CD14-positive monocyte (primary cell): ENCODE measurements at regions not wholly inside any gene's neighbourhood (a gene's known extent, or its start where the extent isn't known, plus 50 kb on each side); places are given as distances from the start of the nearest gene placed in this dataset.
A peak's percentile ranks its signal among the peaks of the same experiment; 100 is the strongest.

Experiments used
- DNase-seq, 3 donors: peaks; one replicate each; pipeline ENCODE4 v3.0.0-alpha.2; 2011 to 2022
- H2AFZ ChIP-seq: 2 replicates; pipeline ENCODE4 v1.6.0; 2012; ENCODE audit warnings: mild to moderate bottlenecking, low read depth, low read length, inconsistent platforms; ENCODE audit not compliant: insufficient read depth, poor library complexity, severe bottlenecking
- H3K27ac ChIP-seq, 2 donors: 1 replicate in 1 of 2; 2 replicates in 1 of 2; pipeline ENCODE4 v1.5.1; 2012 to 2013; ENCODE audit warnings: low read length in 2 of 2, control low read depth in 1 of 2, inconsistent platforms in 1 of 2, low read depth in 1 of 2, mild to moderate bottlenecking in 1 of 2
- H3K27me3 ChIP-seq, 2 donors: one replicate each; pipeline versions ENCODE4 v1.6.0 to v1.6.1; 2011 to 2013; ENCODE audit warnings: low read length in 2 of 2; ENCODE audit not compliant: control insufficient read depth in 2 of 2, insufficient read depth in 2 of 2
- H3K36me3 ChIP-seq, 2 donors: replicated peaks in 1 of 2; 1 replicate in 1 of 2; 2 replicates in 1 of 2; pipeline versions ENCODE4 v1.5.1 to v1.6.1; 2012 to 2013; ENCODE audit warnings: low read length in 2 of 2, control low read depth in 1 of 2, inconsistent platforms in 1 of 2, mild to moderate bottlenecking in 1 of 2; ENCODE audit not compliant: insufficient read depth in 2 of 2, control insufficient read depth in 1 of 2
- H3K4me1 ChIP-seq, 2 donors: 1 replicate in 1 of 2; 2 replicates in 1 of 2; pipeline versions ENCODE4 v1.5.1 to v1.6.1; 2012 to 2013; ENCODE audit warnings: low read length in 2 of 2, control low read depth in 1 of 2, inconsistent platforms in 1 of 2, mild to moderate bottlenecking in 1 of 2, moderate library complexity in 1 of 2; ENCODE audit not compliant: insufficient read depth in 2 of 2, control insufficient read depth in 1 of 2
- H3K4me2 ChIP-seq: replicated peaks from 2 replicates; pipeline ENCODE3; 2012; ENCODE audit warnings: low read length, moderate library complexity, mild to moderate bottlenecking; ENCODE audit not compliant: poor library complexity, severe bottlenecking; ENCODE audit errors: extremely low read depth
- H3K4me3 ChIP-seq, 3 experiments: fragments of 200-600 bp in 1 of 3; sonication (generic) in 1 of 3; replicated peaks in 1 of 3; 1 replicate in 2 of 3; 2 replicates in 1 of 3; pipeline ENCODE4 v1.5.1; 2011 to 2013; ENCODE audit warnings: low read length in 3 of 3, mild to moderate bottlenecking in 3 of 3, control low read depth in 2 of 3, low read depth in 2 of 3, inconsistent platforms in 1 of 3, moderate library complexity in 1 of 3
- H3K79me2 ChIP-seq: 2 replicates; pipeline ENCODE4 v1.6.0; 2012; ENCODE audit warnings: mild to moderate bottlenecking, control low read depth, inconsistent platforms, low read length, moderate library complexity; ENCODE audit not compliant: insufficient read depth
- H3K9ac ChIP-seq: 2 replicates; pipeline ENCODE4 v1.6.0; 2017; ENCODE audit warnings: low read length, mild to moderate bottlenecking; ENCODE audit not compliant: insufficient read depth, poor library complexity, severe bottlenecking
- H3K9me3 ChIP-seq, 2 donors: replicated peaks in 1 of 2; 1 replicate in 1 of 2; 2 replicates in 1 of 2; pipeline versions ENCODE4 v1.5.1 to v1.6.1; 2012 to 2013; ENCODE audit warnings: low read length in 2 of 2, control low read depth in 1 of 2; ENCODE audit not compliant: control insufficient read depth in 1 of 2, insufficient read depth in 1 of 2
- H4K20me1 ChIP-seq: 2 replicates; pipeline ENCODE4 v1.6.0; 2012; ENCODE audit warnings: mild to moderate bottlenecking, low read length, control low read depth, moderate library complexity; ENCODE audit not compliant: insufficient read depth
- H3K27ac Mint-ChIP-seq, 7 donors: one replicate each; pipeline ENCODE4 v1.8.0; 2020; ENCODE audit warnings: mild to moderate bottlenecking in 7 of 7, mixed read lengths in 7 of 7, moderate library complexity in 6 of 7, inconsistent platforms in 2 of 7
- H3K27me3 Mint-ChIP-seq, 3 donors: one replicate each; pipeline ENCODE4 v1.8.0; 2021 to 2022; ENCODE audit warnings: low read depth in 3 of 3, mild to moderate bottlenecking in 3 of 3, mixed read lengths in 3 of 3, moderate library complexity in 3 of 3, inconsistent platforms in 1 of 3
- H3K36me3 Mint-ChIP-seq, 2 donors: one replicate each; pipeline ENCODE4 v1.8.0; 2020; ENCODE audit warnings: mixed read lengths in 2 of 2, inconsistent platforms in 1 of 2, mild to moderate bottlenecking in 1 of 2
- H3K4me1 Mint-ChIP-seq: one replicate; pipeline ENCODE4 v1.8.0; 2020; ENCODE audit warnings: mild to moderate bottlenecking, mixed read lengths
- H3K4me3 Mint-ChIP-seq, 2 donors: one replicate each; pipeline ENCODE4 v1.8.0; 2020; ENCODE audit warnings: mild to moderate bottlenecking in 2 of 2, mixed read lengths in 2 of 2, moderate library complexity in 1 of 2
- H3K9me3 Mint-ChIP-seq, 7 donors: one replicate each; pipeline ENCODE4 v1.8.0; 2020 to 2022; ENCODE audit warnings: mixed read lengths in 7 of 7, mild to moderate bottlenecking in 6 of 7, moderate library complexity in 6 of 7, inconsistent platforms in 2 of 7
- CTCF ChIP-seq: fragments of 200-600 bp; IDR thresholded peaks from one replicate; pipeline ENCODE4 v1.8.0; 2022; ENCODE audit warnings: antibody characterized with exemption, mild to moderate bottlenecking
- WGBS: methylation state at CpG from one replicate; pipeline ENCODE4 v1.1.5; 2013; ENCODE audit warnings: missing lambda C conversion rate; ENCODE audit not compliant: insufficient coverage; 5-methylcytosine and 5-hydroxymethylcytosine counted together
- intact Hi-C, 2 donors: fragments of 100-400 bp; cut with micrococcal nuclease; formaldehyde crosslinking; loops; one replicate each; pipeline versions ENCODE4 v1.15.0 to v1.15.1; 2023

DNA sequence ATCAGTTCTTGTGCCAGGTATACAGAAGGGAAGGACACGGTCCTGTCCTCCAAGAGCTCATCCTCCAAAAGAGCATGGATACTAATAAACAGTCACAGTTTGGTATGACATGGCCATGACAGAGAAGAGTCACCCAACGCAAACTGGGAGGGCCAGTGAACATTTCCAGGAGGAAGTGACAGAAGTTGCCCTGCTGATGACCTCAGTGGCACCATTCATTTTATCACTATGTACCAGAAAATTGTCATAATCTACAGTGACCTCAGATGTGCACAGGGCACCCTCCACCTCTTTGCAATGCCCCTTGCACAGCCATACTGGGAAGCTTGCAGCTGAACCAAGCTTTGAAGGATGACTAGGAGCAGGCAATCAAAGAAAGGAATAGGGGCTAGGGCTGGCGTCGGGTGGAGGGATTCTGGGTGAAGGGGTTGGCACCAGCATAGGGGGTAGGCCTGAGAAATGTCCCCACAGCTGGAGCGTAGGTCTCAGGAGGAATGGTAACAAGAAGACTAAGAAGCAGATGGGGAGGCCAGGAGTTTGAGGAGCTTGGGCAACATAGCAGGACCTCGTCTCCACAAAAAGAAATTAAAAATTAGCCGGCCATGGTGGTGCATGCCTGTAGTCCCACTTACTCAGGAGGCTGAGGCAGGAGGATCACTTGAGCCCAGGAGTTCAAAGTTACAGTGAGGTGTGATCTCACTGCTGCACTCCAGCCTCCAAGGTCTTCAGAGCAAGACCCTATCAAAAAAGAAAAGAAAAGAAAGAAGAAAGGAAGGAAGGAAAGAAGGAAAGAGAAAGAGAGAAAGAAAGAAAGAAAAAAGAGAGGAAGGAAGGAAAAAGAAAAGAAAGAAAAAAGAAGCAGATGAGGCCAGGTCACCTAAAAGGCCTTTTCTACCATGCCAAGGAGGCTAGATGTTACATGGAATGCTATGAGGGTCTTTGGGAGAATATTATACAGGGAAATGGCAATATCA, 65.3 kb upstream of the SNX9 start:
- WGBS = 80% methylated on average over 5 of the region's 7 CpGs
- peak; percentile 68 to 91 (median 84) for DNase-seq
- Histone ChIP-seq H3K4me2 (peak overlapping the region; percentile 52), H3K4me3 (no peak overlapping the region), H3K27ac (peak overlapping the region in 1 of 2 donors; percentile 15), H2AFZ (no peak overlapping the region), H3K4me1 (peaks cover 15 to 22% of the 10 kb centered on the region in 2 donors), H3K36me3 (no peaks in the 10 kb centered on the region), H3K79me2 (no peaks in the 10 kb centered on the region), H3K9me3 (peaks cover 0 to 4% of the 10 kb centered on the region in 2 donors), H3K27me3 (peaks cover 0 to 4% of the 10 kb centered on the region in 2 donors), H4K20me1 (no peaks in the 10 kb centered on the region), H3K9ac (no peak overlapping the region)
- peaks cover 2 to 7% of the 10 kb centered on the region in 2 donors for H3K36me3 Mint-ChIP-seq
- H3K9me3 Mint-ChIP-seq = peaks cover 9 to 19% (median 12%) of the 10 kb centered on the region in 7 donors
- intact Hi-C loops = loop anchor here (2.0 to 5.0 kb wide), 3 partner anchors 40 to 115 kb away; partner anchors contain the start of gene SNX9 (in 1 of the 2)
- TF ChIP-seq CTCF = no peak
- peak overlapping the region; percentile 69 to 94 (median 90) for H3K27ac Mint-ChIP-seq
- H3K27me3 Mint-ChIP-seq = peaks cover 11 to 22% (median 17%) of the 10 kb centered on the region in 3 donors
- peaks cover 48% of the 10 kb centered on the region for H3K4me1 Mint-ChIP-seq
- peak overlapping the region; percentile 53 to 56 for H3K4me3 Mint-ChIP-seq

DNA sequence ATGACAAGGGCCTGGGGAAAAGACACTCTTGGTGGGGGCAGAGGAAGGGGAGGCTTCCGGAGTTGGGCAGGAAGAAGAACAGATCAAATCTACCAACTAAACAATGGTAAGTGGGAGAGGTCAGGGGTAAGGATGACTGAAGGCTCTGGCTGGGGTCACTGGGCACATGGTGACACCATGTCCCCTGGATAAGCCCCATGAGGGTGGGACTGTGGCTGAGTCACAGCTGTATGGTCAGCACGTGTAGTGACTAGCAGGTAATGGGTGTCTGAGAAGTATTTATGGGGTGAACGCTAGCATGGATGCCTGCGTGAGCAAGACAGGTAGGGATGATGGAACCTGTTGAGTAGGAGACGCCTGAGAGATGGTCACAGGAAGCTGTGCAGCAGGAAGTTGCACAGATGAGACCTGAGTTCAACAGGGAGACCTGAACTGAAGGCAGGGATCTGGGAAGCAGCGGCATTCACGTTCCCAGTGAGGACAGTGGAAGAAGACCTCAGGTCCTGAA, 64.5 kb upstream of the SNX9 start:
- Histone ChIP-seq H3K79me2 (no peaks in the 10 kb centered on the region), H3K4me2 (no peak overlapping the region), H3K4me3 (no peak overlapping the region), H3K27ac (no peak overlapping the region), H3K4me1 (peaks cover 24 to 30% of the 10 kb centered on the region in 2 donors), H3K9me3 (peaks cover 0 to 4% of the 10 kb centered on the region in 2 donors), H2AFZ (no peak overlapping the region), H3K9ac (no peak overlapping the region), H3K36me3 (no peaks in the 10 kb centered on the region), H4K20me1 (no peaks in the 10 kb centered on the region), H3K27me3 (peaks cover 0 to 4% of the 10 kb centered on the region in 2 donors)
- H3K36me3 Mint-ChIP-seq = peaks cover 2 to 10% of the 10 kb centered on the region in 2 donors
- peak overlapping the region; percentile 59 to 94 (median 81) for H3K27ac Mint-ChIP-seq
- peak in 1 of 3 donors; percentile 46 for DNase-seq
- TF ChIP-seq CTCF = no peak
- peaks cover 56% of the 10 kb centered on the region for H3K4me1 Mint-ChIP-seq
- intact Hi-C loops = loop anchor here (5.0 kb wide), 2 partner anchors 39 to 64 kb away; partner anchors contain the start of gene SNX9 (in 1 of the 2)
- peaks cover 8 to 14% (median 10%) of the 10 kb centered on the region in 7 donors for H3K9me3 Mint-ChIP-seq
- no peak overlapping the region for H3K4me3 Mint-ChIP-seq
- WGBS = 84% methylated on average over 6 of the region's 7 CpGs
- H3K27me3 Mint-ChIP-seq = peaks cover 11 to 22% (median 20%) of the 10 kb centered on the region in 3 donors
